ENCODE measurements at regions not wholly inside any gene's neighbourhood (a gene's known extent, or its start where the extent isn't known, plus 50 kb on each side); places are given as distances from the start of the nearest gene placed in this dataset.
"Not testable (repeated sequence)": the region's sequence is repeated elsewhere in the genome, so short reads cannot be mapped to it uniquely, and the experiment has no call there.

DNA sequence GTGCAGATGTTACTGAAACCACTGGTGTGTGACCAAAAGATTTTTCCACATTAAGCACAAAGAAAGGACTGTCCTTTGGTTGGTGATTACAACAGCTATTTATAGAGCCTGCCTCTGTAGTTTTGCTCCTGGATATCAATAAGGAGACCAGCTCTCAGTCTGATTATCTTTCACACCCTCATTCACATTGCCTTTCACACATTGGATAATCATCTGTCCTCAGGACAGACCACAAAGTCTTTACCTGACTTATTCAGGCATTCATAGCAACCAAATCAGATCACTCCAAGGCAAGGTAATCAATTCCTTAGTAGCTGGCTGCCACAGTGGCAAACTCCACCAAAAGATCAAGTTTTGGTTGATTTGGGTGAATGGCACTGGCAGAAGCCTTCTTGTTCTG, 59.6 kb upstream of the CPSF6 start:
- H3K4me1 ChIP-seq (replicated peaks; ENCODE audit: insufficient read depth): no peaks in the 10 kb centered on the region
- H4K20me1 ChIP-seq (ENCODE audit: insufficient read depth): no peaks in the 10 kb centered on the region
- CTCF ChIA-PET: no interaction called here
- H3K79me2 ChIP-seq (ENCODE audit: low read depth): no peaks in the 10 kb centered on the region
- POLR2A ChIA-PET (ENCODE audit: unreplicated experiment): no interaction called here
- H3F3A ChIP-seq (ENCODE audit: insufficient read depth, low read depth): no peaks in the 10 kb centered on the region
- H3K4me3 ChIP-seq: no peak overlapping the region
- H3K4me2 ChIP-seq: no peak overlapping the region
- no peaks in the 10 kb centered on the region for H3K27me3 ChIP-seq (ENCODE audit: insufficient read depth, low read depth)
- intact Hi-C loops (cut with micrococcal nuclease; ENCODE audit: unreplicated experiment): no loop called here
- H3K9me2 ChIP-seq (ENCODE audit: insufficient read depth): no peaks in the 10 kb centered on the region
- BruUV-seq (replicated peaks): no TSS peak
- no peaks in the 10 kb centered on the region for H3K36me3 ChIP-seq (ENCODE audit: low read depth)
- H3K27ac ChIP-seq: no peak overlapping the region
- TF ChIP-seq, protein P1, sequence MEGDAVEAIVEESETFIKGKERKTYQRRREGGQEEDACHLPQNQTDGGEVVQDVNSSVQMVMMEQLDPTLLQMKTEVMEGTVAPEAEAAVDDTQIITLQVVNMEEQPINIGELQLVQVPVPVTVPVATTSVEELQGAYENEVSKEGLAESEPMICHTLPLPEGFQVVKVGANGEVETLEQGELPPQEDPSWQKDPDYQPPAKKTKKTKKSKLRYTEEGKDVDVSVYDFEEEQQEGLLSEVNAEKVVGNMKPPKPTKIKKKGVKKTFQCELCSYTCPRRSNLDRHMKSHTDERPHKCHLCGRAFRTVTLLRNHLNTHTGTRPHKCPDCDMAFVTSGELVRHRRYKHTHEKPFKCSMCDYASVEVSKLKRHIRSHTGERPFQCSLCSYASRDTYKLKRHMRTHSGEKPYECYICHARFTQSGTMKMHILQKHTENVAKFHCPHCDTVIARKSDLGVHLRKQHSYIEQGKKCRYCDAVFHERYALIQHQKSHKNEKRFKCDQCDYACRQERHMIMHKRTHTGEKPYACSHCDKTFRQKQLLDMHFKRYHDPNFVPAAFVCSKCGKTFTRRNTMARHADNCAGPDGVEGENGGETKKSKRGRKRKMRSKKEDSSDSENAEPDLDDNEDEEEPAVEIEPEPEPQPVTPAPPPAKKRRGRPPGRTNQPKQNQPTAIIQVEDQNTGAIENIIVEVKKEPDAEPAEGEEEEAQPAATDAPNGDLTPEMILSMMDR (conservative IDR thresholded peaks at IDR 0.05): no peak
- no peak for TF ChIP-seq EZH2 (IDR thresholded peaks at IDR 0.05; ENCODE audit: low read depth)
- H3K9me3 ChIP-seq (ENCODE audit: insufficient read depth, low read depth): no peaks in the 10 kb centered on the region
- no peak overlapping the region for H2AFZ ChIP-seq
- DNase-seq: no peak

DNA sequence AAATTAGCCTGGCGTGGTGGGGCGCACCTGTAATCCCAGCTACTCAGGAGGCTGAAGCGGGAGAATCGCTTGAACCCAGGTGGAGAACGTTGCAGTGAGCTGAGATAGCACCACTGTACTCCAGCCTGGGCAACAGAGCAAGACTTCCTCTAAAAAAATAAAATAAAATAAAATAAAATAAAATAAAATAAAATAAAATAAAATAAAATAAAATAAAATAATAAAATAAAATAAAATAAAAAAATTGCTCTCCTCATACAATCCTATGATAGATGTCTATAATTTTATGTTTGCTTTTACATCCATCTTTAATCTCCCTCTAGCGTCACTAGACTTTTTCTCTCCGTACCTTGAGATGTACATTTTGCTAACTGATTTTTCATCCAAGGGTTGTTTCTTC, 51.8 kb upstream of the CPSF6 start:
- BruUV-seq (replicated peaks); H3K36me3 ChIP-seq (ENCODE audit: low read depth); H3K27me3 ChIP-seq (ENCODE audit: insufficient read depth, low read depth); H3K79me2 ChIP-seq (ENCODE audit: low read depth); intact Hi-C loops (cut with micrococcal nuclease; ENCODE audit: unreplicated experiment); H3K4me3 ChIP-seq; H3K4me1 ChIP-seq (replicated peaks; ENCODE audit: insufficient read depth); H4K20me1 ChIP-seq (ENCODE audit: insufficient read depth); CTCF ChIA-PET; H3K9me2 ChIP-seq (ENCODE audit: insufficient read depth); H2AFZ ChIP-seq; H3F3A ChIP-seq (ENCODE audit: insufficient read depth, low read depth); POLR2A ChIA-PET (ENCODE audit: unreplicated experiment); H3K9me3 ChIP-seq (ENCODE audit: insufficient read depth, low read depth); H3K4me2 ChIP-seq; DNase-seq; H3K27ac ChIP-seq: not testable (repeated sequence)

DNA sequence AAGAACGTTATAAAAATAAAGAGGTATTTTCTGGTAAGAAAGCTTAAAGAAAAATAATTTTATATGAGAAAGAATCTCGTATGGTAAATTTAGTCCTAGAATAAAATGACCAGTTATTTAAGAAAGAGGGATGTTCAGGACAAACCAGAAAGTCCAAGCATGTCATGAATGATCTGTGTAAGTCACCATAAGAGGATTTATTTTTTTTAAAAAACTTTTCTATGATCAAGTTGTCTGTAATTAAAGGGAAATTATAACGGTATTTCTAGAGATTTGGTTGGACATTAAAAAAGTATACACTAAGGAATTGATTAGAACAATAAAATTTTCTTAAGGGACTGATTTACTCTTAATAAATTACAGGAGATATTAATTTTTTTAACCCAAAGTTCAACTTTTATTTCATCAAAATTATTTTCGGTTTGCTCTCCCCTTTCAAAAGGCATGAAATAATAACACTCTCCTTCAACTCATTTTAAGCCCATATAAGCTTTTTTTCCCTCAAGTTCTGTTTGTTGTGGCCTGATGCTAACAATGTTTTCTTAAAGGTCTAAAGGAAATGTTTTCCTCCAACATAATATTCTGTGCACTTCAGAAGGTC, 49.9 kb upstream of the CPSF6 start:
- H3K9me3 ChIP-seq (ENCODE audit: insufficient read depth, low read depth): peaks cover 6% of the 10 kb centered on the region; the same call in 1 of the 2 replicates
- H4K20me1 ChIP-seq (ENCODE audit: insufficient read depth): no peaks in the 10 kb centered on the region
- H3K27me3 ChIP-seq (ENCODE audit: insufficient read depth, low read depth): no peaks in the 10 kb centered on the region
- intact Hi-C loops (cut with micrococcal nuclease; ENCODE audit: unreplicated experiment): no loop called here
- H3K4me3 ChIP-seq: no peak overlapping the region
- no TSS peak for BruUV-seq (replicated peaks)
- ChIA-PET POLR2A (ENCODE audit: unreplicated experiment) (no interaction called here), CTCF (no interaction called here)
- no peaks in the 10 kb centered on the region for H3F3A ChIP-seq (ENCODE audit: insufficient read depth, low read depth)
- H3K4me2 ChIP-seq: no peak overlapping the region
- DNase-seq: no peak
- H3K36me3 ChIP-seq (ENCODE audit: low read depth): no peaks in the 10 kb centered on the region
- no peak overlapping the region for H3K27ac ChIP-seq
- H3K4me1 ChIP-seq (replicated peaks; ENCODE audit: insufficient read depth): no peaks in the 10 kb centered on the region
- H2AFZ ChIP-seq: no peak overlapping the region
- no peaks in the 10 kb centered on the region for H3K79me2 ChIP-seq (ENCODE audit: low read depth)
- TF ChIP-seq, protein P1 (conservative IDR thresholded peaks at IDR 0.05): no peak
- no peak for TF ChIP-seq EZH2 (IDR thresholded peaks at IDR 0.05; ENCODE audit: low read depth)
- no peaks in the 10 kb centered on the region for H3K9me2 ChIP-seq (ENCODE audit: insufficient read depth)

All from PC-9 (cell line).